ENCODE measurements at regions not wholly inside any gene's neighbourhood (a gene's known extent, or its start where the extent isn't known, plus 50 kb on each side); places are given as distances from the start of the nearest gene placed in this dataset.

DNA sequence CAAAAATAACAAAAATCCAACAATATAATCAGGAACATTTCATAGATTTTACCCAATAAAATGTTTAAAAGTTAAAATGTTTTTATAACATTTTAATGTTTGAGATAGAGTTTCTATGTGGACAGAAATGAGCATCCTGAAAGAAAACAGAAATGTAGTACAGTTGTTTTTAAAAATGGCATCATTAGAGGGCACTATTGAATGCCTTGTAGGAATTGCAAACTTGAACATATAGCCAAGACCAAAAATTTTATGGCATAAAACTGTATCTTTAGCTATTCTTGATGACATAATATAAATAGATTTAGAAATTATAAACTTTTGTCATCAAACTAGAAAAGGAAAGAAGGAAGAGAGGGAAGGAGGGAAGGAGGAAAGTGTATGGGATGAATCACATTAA lies 1372.7 kb downstream of the GATA3 start:
- Histone ChIP-seq H2AFZ (ENCODE audit: low read depth, low read length) (no peak overlapping the region), H3K9me3 (replicated peaks; ENCODE audit: control insufficient read depth, insufficient read depth, low read length) (no peaks in the 10 kb centered on the region), H3K4me3 (replicated peaks in 1 of 3; ENCODE audit: insufficient read depth in 1 of 3, low read depth in 1 of 3, low read length in 3 of 3) (no peak overlapping the region), H3K79me2 (ENCODE audit: control insufficient read depth, insufficient read depth, low read length) (no peaks in the 10 kb centered on the region), H4K20me1 (replicated peaks; ENCODE audit: control insufficient read depth, extremely low read depth, insufficient read depth, low read length) (no peaks in the 10 kb centered on the region), H3K4me1 (ENCODE audit: control insufficient read depth, extremely low read depth, insufficient read depth, low read length) (no peaks in the 10 kb centered on the region), H3K27me3 (ENCODE audit: control insufficient read depth in 2 of 2, insufficient read depth in 2 of 2, low read length in 2 of 2) (no peaks in the 10 kb centered on the region), H3K4me2 (ENCODE audit: insufficient read depth, low read length) (no peak overlapping the region), H3K36me3 (ENCODE audit: control insufficient read depth in 2 of 2, extremely low read depth in 1 of 2, insufficient read depth in 2 of 2, low read length in 2 of 2) (no peaks in the 10 kb centered on the region), H3K9me1 (replicated peaks; ENCODE audit: control insufficient read depth, extremely low read depth, insufficient read depth, low read length) (no peaks in the 10 kb centered on the region), H3K27ac (ENCODE audit: insufficient read depth, low read depth, low read length) (no peak overlapping the region), H3K9ac (replicated peaks; ENCODE audit: extremely low read depth, insufficient read depth, low read length) (no peak overlapping the region)
- DNase-seq (ENCODE audit: low read depth, low spot score): no peak
- ChIA-PET CTCF (no interaction called here), POLR2A (no interaction called here)
- intact Hi-C loops (cut with micrococcal nuclease): no loop called here
- dilution Hi-C loops (cut with MboI; ENCODE audit: extremely low pct_ligation_motif_present, low sequenced_read_pairs): no loop called here
- TF ChIP-seq POLR2A (IDR thresholded peaks at IDR 0.05; ENCODE audit: low read depth, low read length) (no peak), MAX (IDR thresholded peaks at IDR 0.05; ENCODE audit: insufficient read depth, insufficient read length) (no peak), GATA2 (IDR thresholded peaks at IDR 0.05; ENCODE audit: insufficient read depth, insufficient read length, low read depth, low read length) (no peak), CTCF (IDR thresholded peaks at IDR 0.05; ENCODE audit: extremely low read depth in 1 of 2, insufficient read depth in 1 of 2, low read depth in 1 of 2, low read length in 2 of 2) (no peak), POLR2AphosphoS5 (IDR thresholded peaks at IDR 0.05; ENCODE audit: insufficient read depth, low read depth, low read length) (no peak), FOS (IDR thresholded peaks at IDR 0.05; ENCODE audit: borderline replicate concordance, insufficient read depth, low read length) (no peak), EZH2 (IDR thresholded peaks at IDR 0.05; ENCODE audit: borderline replicate concordance, low read depth, low read length, severe bottlenecking) (no peak), MYC (IDR thresholded peaks at IDR 0.05; ENCODE audit: low read depth, low read length) (no peak), JUN (IDR thresholded peaks at IDR 0.05; ENCODE audit: borderline replicate concordance, insufficient read depth, insufficient read length, low read depth) (no peak)
- BruUV-seq (replicated peaks): no TSS peak
- no peak for FAIRE-seq

Data from endothelial cell of umbilical vein (primary cell).